ENCODE measurements at regions not wholly inside any gene's neighbourhood (a gene's known extent, or its start where the extent isn't known, plus 50 kb on each side); places are given as distances from the start of the nearest gene placed in this dataset.
"Not testable (repeated sequence)": the region's sequence is repeated elsewhere in the genome, so short reads cannot be mapped to it uniquely, and the experiment has no call there.

DNA sequence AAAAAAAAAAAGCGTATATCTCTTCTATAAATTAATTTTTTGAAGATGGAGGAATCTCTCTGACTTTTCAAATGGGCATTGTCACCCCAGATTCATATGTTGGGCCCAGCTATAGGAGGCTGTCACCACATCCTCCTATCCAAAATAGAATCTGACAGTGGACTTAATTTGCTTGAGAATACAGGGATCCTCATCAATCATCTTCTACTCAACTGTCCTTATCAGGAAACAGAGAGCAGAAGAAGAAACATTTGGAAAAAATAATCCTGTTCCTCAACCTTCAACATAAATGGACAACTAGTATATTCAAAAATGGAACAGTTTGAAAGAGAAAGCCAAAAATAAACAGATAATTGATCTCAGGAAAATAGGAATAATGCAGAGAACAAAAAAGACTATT lies 725.4 kb upstream of the INTU start:
- TF ChIP-seq, protein P1, sequence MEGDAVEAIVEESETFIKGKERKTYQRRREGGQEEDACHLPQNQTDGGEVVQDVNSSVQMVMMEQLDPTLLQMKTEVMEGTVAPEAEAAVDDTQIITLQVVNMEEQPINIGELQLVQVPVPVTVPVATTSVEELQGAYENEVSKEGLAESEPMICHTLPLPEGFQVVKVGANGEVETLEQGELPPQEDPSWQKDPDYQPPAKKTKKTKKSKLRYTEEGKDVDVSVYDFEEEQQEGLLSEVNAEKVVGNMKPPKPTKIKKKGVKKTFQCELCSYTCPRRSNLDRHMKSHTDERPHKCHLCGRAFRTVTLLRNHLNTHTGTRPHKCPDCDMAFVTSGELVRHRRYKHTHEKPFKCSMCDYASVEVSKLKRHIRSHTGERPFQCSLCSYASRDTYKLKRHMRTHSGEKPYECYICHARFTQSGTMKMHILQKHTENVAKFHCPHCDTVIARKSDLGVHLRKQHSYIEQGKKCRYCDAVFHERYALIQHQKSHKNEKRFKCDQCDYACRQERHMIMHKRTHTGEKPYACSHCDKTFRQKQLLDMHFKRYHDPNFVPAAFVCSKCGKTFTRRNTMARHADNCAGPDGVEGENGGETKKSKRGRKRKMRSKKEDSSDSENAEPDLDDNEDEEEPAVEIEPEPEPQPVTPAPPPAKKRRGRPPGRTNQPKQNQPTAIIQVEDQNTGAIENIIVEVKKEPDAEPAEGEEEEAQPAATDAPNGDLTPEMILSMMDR (IDR thresholded peaks at IDR 0.05; ENCODE audit: unreplicated experiment) = no peak

DNA sequence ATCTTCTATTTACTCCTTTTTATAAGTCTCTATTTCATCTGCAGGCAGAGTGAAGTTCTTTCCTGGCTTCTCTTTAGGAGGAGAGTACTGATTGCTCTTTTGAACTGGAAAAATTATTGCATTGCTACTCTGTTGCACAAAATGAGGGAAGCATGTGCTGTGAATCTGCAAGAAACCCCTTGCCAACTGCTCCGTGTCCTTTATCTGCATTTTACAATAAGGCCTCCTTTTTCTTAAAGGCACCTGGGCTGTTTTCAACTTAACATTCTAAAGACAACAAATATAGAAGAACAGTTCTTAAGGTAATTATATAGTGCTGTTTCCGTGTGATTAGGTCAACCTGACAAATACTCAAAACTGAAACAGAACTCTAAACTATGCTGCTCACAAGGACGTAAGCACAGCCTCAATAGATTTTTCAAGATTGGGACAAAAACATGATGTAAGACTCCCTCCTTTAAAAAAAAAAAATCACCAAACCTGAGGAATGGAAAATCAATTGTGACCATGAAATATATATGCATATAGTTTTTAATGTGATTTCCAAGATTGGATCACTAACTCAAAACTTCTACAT lies 716.6 kb upstream of the INTU start:
- no peak for DNase-seq (ENCODE audit: low spot score in 2 of 2, unreplicated experiment in 2 of 2)
- H3K27ac Mint-ChIP-seq = peak overlapping the region; percentile 30
- TF ChIP-seq, protein P1 (IDR thresholded peaks at IDR 0.05; ENCODE audit: unreplicated experiment) = no peak

More for the DNA sequence above, 725.4 kb upstream of the INTU start:
- no peaks in the 10 kb centered on the region for H3K4me1 Mint-ChIP-seq
- no peak overlapping the region for H3K4me3 Mint-ChIP-seq
- no peaks in the 10 kb centered on the region for H3K27me3 Mint-ChIP-seq (ENCODE audit: low read depth)
- DNase-seq (ENCODE audit: low spot score in 2 of 2, unreplicated experiment in 2 of 2) = no peak
- H3K36me3 Mint-ChIP-seq = no peaks in the 10 kb centered on the region
- H3K27ac Mint-ChIP-seq = no peak overlapping the region
- H3K9me3 Mint-ChIP-seq = peaks cover 4% of the 10 kb centered on the region

DNA sequence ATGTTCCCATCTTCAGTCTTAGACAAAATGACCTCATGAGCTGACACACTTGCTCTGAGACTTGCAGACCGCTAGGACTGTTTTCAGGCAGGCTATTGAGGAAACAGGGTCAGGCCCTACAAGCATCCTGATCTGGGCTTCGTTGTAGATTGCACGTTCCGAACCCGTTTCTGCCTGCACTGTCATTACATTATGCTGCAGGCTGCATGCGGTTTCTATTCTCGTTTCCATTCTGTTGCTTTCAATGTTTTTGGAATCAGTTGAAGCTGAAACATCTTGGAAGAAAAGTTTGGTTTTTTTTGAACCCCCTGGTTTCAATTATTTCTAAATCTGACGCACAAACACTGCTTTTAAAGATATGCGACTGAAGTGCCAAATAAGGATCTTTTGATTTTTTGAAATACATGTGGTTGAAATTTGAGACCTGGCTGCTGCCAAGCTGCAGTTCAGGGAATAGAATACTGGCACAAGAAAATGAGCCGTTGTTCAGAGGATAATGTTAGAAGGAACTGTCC lies 716.1 kb upstream of the INTU start:
- Mint-ChIP-seq H3K27me3 (ENCODE audit: low read depth) (no peaks in the 10 kb centered on the region), H3K27ac (peak overlapping the region; percentile 30), H3K36me3 (no peaks in the 10 kb centered on the region), H3K4me1 (peaks cover 15% of the 10 kb centered on the region), H3K4me3 (no peak overlapping the region), H3K9me3 (peaks cover 29% of the 10 kb centered on the region)
- DNase-seq (ENCODE audit: low spot score in 2 of 2, unreplicated experiment in 2 of 2) = no peak
- TF ChIP-seq, protein P1 (IDR thresholded peaks at IDR 0.05; ENCODE audit: unreplicated experiment) = no peak

More for the DNA sequence above, 716.6 kb upstream of the INTU start:
- H3K9me3 Mint-ChIP-seq = peaks cover 29% of the 10 kb centered on the region
- H3K4me3 Mint-ChIP-seq = no peak overlapping the region
- H3K27me3 Mint-ChIP-seq (ENCODE audit: low read depth) = no peaks in the 10 kb centered on the region
- no peaks in the 10 kb centered on the region for H3K36me3 Mint-ChIP-seq
- H3K4me1 Mint-ChIP-seq = peaks cover 15% of the 10 kb centered on the region

DNA sequence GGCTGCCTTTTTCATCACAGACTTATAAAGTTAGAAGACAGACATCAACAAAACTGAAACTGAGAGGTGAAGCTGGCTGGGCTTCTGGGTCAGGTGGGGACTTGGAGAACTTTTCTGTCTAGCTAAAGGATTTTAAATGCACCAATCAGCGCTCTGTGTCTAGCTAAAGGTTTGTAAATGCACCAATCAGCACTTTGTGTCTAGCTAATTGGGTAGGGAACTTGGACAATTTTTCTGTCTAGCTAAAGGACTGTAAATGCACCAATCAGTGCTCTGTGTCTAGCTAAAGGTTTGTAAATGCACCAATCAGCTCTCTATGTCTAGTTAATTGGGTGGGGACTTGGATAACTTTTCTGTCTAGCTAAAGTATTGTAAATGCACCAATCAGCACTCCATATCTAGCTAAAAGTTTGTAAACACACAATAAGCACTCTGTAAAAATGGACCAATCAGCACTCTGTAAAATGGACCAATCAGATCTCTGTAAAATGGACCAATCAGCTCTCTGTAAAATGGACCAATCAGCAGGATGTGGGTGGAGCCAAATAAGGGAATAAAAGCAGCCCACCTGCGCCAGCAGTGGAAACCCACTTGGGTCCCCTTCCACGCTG lies 710.3 kb upstream of the INTU start:
- not testable (repeated sequence) for H3K4me1 Mint-ChIP-seq, H3K36me3 Mint-ChIP-seq

DNA sequence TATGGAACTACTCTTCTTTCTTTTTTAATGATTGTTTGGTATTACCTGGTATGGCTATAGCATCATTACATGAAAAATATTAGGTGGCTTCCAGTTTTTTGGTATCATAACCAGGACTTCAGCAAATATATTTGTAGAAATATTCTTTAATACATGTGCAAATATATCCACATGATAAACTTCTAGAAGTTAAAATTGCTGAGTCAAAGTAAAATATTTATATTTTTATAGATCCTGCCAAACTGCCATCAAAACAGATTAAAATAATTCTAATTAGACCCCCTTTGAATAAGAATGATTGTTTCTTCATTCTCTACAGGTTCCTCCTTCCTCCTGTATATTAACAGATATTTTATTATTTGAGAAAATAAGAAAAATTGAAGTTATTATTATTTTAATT lies 708.5 kb upstream of the INTU start:
- H3K9me3 Mint-ChIP-seq = peaks cover 32% of the 10 kb centered on the region
- no peak overlapping the region for H3K27ac Mint-ChIP-seq
- peaks cover 4% of the 10 kb centered on the region for H3K36me3 Mint-ChIP-seq
- no peaks in the 10 kb centered on the region for H3K4me1 Mint-ChIP-seq
- DNase-seq (ENCODE audit: low spot score in 2 of 2, unreplicated experiment in 2 of 2) = no peak
- no peaks in the 10 kb centered on the region for H3K27me3 Mint-ChIP-seq (ENCODE audit: low read depth)
- no peak overlapping the region for H3K4me3 Mint-ChIP-seq
- TF ChIP-seq, protein P1 (IDR thresholded peaks at IDR 0.05; ENCODE audit: unreplicated experiment) = no peak

More for the DNA sequence above, 710.3 kb upstream of the INTU start:
- not testable (repeated sequence) for DNase-seq (ENCODE audit: low spot score in 2 of 2, unreplicated experiment in 2 of 2); H3K4me3 Mint-ChIP-seq; H3K27ac Mint-ChIP-seq; H3K27me3 Mint-ChIP-seq (ENCODE audit: low read depth)
- H3K9me3 Mint-ChIP-seq = peaks cover 41% of the 10 kb centered on the region

DNA sequence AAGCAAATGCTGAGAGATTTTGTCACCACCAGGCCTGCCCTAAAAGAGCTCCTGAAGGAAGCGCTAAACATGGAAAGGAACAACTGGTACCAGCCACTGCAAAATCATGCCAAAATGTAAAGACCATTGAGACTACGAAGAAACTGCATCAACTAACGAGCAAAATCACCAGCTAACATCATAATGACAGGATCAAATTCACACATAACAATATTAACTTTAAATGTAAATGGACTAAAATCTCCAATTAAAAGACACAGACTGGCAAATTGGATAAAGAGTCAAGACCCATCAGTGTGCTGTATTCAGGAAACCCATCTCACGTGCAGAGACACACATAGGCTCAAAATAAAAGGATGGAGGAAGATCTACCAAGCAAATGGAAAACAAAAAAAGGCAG lies 702.7 kb upstream of the INTU start:
- H3K4me1 Mint-ChIP-seq = not testable (repeated sequence)

More for the DNA sequence above, 702.7 kb upstream of the INTU start:
- not testable (repeated sequence) for H3K9me3 Mint-ChIP-seq; H3K27me3 Mint-ChIP-seq (ENCODE audit: low read depth); H3K4me3 Mint-ChIP-seq; H3K27ac Mint-ChIP-seq; H3K36me3 Mint-ChIP-seq; DNase-seq (ENCODE audit: low spot score in 2 of 2, unreplicated experiment in 2 of 2)
